ENCODE measurements at regions not wholly inside any gene's neighbourhood (a gene's known extent, or its start where the extent isn't known, plus 50 kb on each side); places are given as distances from the start of the nearest gene placed in this dataset.

GRCh38 chr6:141986457-141986856 is 146.3 kb upstream of the GJE1 start:
- no peak for TF ChIP-seq POLR2AphosphoS5 (IDR thresholded peaks at IDR 0.05)
- TF ChIP-seq, protein P1, sequence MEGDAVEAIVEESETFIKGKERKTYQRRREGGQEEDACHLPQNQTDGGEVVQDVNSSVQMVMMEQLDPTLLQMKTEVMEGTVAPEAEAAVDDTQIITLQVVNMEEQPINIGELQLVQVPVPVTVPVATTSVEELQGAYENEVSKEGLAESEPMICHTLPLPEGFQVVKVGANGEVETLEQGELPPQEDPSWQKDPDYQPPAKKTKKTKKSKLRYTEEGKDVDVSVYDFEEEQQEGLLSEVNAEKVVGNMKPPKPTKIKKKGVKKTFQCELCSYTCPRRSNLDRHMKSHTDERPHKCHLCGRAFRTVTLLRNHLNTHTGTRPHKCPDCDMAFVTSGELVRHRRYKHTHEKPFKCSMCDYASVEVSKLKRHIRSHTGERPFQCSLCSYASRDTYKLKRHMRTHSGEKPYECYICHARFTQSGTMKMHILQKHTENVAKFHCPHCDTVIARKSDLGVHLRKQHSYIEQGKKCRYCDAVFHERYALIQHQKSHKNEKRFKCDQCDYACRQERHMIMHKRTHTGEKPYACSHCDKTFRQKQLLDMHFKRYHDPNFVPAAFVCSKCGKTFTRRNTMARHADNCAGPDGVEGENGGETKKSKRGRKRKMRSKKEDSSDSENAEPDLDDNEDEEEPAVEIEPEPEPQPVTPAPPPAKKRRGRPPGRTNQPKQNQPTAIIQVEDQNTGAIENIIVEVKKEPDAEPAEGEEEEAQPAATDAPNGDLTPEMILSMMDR (IDR thresholded peaks at IDR 0.05): no peak
- TF ChIP-seq POLR2A (IDR thresholded peaks at IDR 0.05): no peak
